ENCODE measurements at regions not wholly inside any gene's neighbourhood (a gene's known extent, or its start where the extent isn't known, plus 50 kb on each side); places are given as distances from the start of the nearest gene placed in this dataset.

DNA sequence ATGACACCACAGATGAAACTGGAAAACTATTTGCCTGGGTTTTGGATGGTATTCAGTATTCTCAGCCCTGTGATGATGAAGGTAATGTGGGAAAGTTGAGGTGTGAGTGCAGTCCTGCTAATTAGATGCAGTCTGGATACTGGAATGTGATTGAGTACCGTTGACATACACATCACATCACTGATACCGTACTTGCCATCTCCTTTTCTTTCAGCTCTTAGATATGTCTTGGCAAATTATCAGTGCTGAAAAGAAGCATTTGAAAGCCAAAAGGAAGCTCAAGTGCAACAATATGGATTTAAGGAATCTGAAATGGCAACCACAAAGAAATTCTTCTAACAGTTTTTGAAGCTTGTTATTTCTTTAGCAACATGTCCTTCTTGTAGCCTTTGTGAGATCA lies 381.4 kb upstream of the TGFBR2 start:
- TF ChIP-seq EZH2 (IDR thresholded peaks at IDR 0.05): no peak
- no peak for TF ChIP-seq POLR2AphosphoS5 (IDR thresholded peaks at IDR 0.05; ENCODE audit: borderline replicate concordance, low read depth, low read length)
- TF ChIP-seq FOXP2 (optimal IDR thresholded peaks at IDR 0.05; ENCODE audit: control extremely low read depth, extremely low read length, insufficient read depth): no peak
